ENCODE measurements at regions not wholly inside any gene's neighbourhood (a gene's known extent, or its start where the extent isn't known, plus 50 kb on each side); places are given as distances from the start of the nearest gene placed in this dataset.

DNA sequence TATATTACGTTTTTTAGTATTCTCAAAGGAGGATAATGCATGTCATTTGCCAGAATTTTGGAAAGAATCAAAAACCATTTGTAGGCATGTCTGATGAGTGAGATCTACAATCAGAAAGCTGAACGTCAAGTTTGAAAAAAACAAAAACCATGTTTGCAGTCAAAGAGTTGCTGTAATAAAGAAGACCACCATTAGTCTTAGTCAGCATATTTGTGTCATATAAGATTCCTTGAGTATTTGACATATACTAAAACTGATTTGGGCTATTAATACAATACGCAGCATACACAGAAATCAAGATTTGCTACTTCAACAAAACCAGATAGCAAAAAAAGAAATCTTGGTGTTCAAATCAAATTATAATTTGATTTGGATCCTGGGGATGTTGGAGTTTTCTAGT, 247.5 kb downstream of the SAMD5 start:
- Histone ChIP-seq H3K27ac (no peak overlapping the region), H3K4me3 (no peak overlapping the region), H3K36me3 (no peaks in the 10 kb centered on the region), H3K9me3 (peaks cover 0 to 8% (median 0%) of the 10 kb centered on the region in 4 donors), H3K27me3 (no peaks in the 10 kb centered on the region), H3K4me1 (no peaks in the 10 kb centered on the region)
- DNase-seq (ENCODE audit: low spot score in 2 of 2): no peak
- 79 to 85% methylated on average over 3 of the region's 3 CpGs for WGBS, 2 donors
- TF ChIP-seq POLR2A (IDR thresholded peaks at IDR 0.05): no peak
- TF ChIP-seq, protein P1, sequence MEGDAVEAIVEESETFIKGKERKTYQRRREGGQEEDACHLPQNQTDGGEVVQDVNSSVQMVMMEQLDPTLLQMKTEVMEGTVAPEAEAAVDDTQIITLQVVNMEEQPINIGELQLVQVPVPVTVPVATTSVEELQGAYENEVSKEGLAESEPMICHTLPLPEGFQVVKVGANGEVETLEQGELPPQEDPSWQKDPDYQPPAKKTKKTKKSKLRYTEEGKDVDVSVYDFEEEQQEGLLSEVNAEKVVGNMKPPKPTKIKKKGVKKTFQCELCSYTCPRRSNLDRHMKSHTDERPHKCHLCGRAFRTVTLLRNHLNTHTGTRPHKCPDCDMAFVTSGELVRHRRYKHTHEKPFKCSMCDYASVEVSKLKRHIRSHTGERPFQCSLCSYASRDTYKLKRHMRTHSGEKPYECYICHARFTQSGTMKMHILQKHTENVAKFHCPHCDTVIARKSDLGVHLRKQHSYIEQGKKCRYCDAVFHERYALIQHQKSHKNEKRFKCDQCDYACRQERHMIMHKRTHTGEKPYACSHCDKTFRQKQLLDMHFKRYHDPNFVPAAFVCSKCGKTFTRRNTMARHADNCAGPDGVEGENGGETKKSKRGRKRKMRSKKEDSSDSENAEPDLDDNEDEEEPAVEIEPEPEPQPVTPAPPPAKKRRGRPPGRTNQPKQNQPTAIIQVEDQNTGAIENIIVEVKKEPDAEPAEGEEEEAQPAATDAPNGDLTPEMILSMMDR (IDR thresholded peaks at IDR 0.05): no peak
- no peak for TF ChIP-seq EP300 (IDR thresholded peaks at IDR 0.05)

DNA sequence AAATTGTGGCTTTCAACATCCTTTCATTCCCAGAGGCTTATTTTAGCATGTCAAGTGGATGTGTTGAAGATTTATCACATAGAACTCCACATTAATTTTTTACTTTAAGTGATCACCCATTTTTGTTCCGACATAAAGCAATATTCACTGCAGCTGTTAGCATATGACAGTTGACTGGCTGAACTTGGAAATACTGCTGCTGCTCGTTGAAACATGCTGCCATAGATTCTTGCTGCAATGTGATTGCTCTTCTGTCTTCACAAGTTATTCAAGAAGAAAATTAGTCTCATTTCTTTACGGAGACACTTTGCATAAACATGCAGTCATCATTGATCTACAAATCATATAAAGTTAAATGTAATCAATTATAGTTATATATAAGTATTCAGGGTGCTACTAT, 248.4 kb downstream of the SAMD5 start:
- peaks cover 0 to 8% (median 0%) of the 10 kb centered on the region in 4 donors for H3K9me3 ChIP-seq
- no peak for DNase-seq (ENCODE audit: low spot score in 2 of 2)
- no peaks in the 10 kb centered on the region for H3K27me3 ChIP-seq
- H3K4me1 ChIP-seq: no peaks in the 10 kb centered on the region
- H3K36me3 ChIP-seq: no peaks in the 10 kb centered on the region
- 84 to 88% methylated on average over 3 of the region's 3 CpGs for WGBS, 2 donors
- TF ChIP-seq POLR2A (IDR thresholded peaks at IDR 0.05) (no peak), EP300 (IDR thresholded peaks at IDR 0.05) (no peak)
- TF ChIP-seq, protein P1 (IDR thresholded peaks at IDR 0.05): no peak
- no peak overlapping the region for H3K27ac ChIP-seq
- H3K4me3 ChIP-seq: no peak overlapping the region

- Histone ChIP-seq H3K27me3 (no peaks in the 10 kb centered on the region), H3K4me3 (no peak overlapping the region), H3K9me3 (peaks cover 0 to 8% (median 0%) of the 10 kb centered on the region in 4 donors), H3K27ac (no peak overlapping the region), H3K36me3 (no peaks in the 10 kb centered on the region), H3K4me1 (no peaks in the 10 kb centered on the region)
- no peak for DNase-seq (ENCODE audit: low spot score in 2 of 2)
- TF ChIP-seq EP300 (IDR thresholded peaks at IDR 0.05) (no peak), POLR2A (IDR thresholded peaks at IDR 0.05) (no peak)
- TF ChIP-seq, protein P1 (IDR thresholded peaks at IDR 0.05): no peak
These were observed 248.8 kb downstream of the SAMD5 start for GRCh38 chr6:147757291-147757690.

DNA sequence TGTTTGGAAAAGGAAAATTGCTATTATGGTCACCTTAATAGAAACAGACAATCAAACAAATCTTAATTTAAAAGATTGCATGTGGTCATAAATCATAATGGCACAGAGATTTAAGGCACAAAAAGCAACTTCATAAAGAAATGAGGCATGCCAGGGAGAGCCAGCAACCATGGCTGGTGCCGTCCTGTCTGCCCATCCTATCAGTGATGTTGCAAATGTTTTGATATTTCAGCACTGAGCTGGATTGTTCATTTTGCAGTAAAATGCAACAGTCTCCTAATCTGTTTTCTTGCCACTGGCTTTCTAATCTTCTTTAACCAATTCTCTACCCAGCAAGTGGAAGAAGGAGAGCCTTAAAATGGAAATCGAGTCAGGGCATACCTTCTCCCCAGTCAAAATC, 249.8 kb downstream of the SAMD5 start:
- TF ChIP-seq, protein P1 (IDR thresholded peaks at IDR 0.05): no peak
- TF ChIP-seq POLR2A (IDR thresholded peaks at IDR 0.05): no peak
- TF ChIP-seq EP300 (IDR thresholded peaks at IDR 0.05): no peak
- Histone ChIP-seq H3K9me3 (peaks cover 0 to 8% (median 0%) of the 10 kb centered on the region in 4 donors), H3K4me3 (no peak overlapping the region), H3K4me1 (no peaks in the 10 kb centered on the region), H3K27me3 (no peaks in the 10 kb centered on the region), H3K27ac (no peak overlapping the region), H3K36me3 (no peaks in the 10 kb centered on the region)
- no peak for DNase-seq (ENCODE audit: low spot score in 2 of 2)
- 68 to 90% methylated on average over 2 of the region's 2 CpGs for WGBS, 2 donors

- Histone ChIP-seq H3K36me3 (no peaks in the 10 kb centered on the region), H3K9me3 (peaks cover 0 to 8% (median 0%) of the 10 kb centered on the region in 4 donors), H3K27ac (no peak overlapping the region), H3K4me3 (no peak overlapping the region), H3K4me1 (no peaks in the 10 kb centered on the region), H3K27me3 (no peaks in the 10 kb centered on the region)
- DNase-seq (ENCODE audit: low spot score in 2 of 2): no peak
- WGBS, 2 donors: 88 to 90% methylated on average over 3 of the region's 3 CpGs
- no peak for TF ChIP-seq EP300 (IDR thresholded peaks at IDR 0.05)
- TF ChIP-seq, protein P1 (IDR thresholded peaks at IDR 0.05): no peak
- no peak for TF ChIP-seq POLR2A (IDR thresholded peaks at IDR 0.05)
These were observed 250.6 kb downstream of the SAMD5 start for GRCh38 chr6:147759093-147759492.

All from tibial nerve (tissue), 4 donors.